ENCODE measurements at regions not wholly inside any gene's neighbourhood (a gene's known extent, or its start where the extent isn't known, plus 50 kb on each side); places are given as distances from the start of the nearest gene placed in this dataset.

DNA sequence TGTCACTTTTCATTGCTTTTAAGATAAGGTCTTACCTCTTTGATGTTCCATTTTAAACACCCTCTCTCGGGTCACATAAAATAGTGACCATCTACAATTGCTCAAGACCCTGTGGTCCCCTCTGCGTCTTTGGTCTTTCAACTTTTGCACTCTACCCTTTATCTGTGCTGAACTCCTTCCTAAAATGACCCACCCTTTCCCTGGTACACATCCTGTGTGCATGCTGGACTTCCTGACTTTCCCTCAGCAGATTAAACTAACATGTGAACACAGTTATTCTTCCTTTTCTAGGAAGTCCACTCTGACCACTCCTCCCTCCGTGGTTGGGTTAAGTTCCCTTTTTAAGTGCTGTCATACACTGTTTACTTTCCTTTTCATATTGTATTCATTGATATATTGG is 414.2 kb downstream of the GABRB3 start:
- H3K27me3 ChIP-seq, result no peaks in the 10 kb centered on the region
- TF ChIP-seq CTCF (IDR thresholded peaks at IDR 0.05; ENCODE audit: low read depth, low read length), result no peak
- no peaks in the 10 kb centered on the region for H3K36me3 ChIP-seq
- peaks cover 11% of the 10 kb centered on the region for H3K4me1 ChIP-seq (ENCODE audit: low read depth)
- no peak overlapping the region for H3K4me3 ChIP-seq
- no peak for DNase-seq (ENCODE audit: low read depth in 1 of 2, low spot score in 1 of 2)
- no peak overlapping the region for H3K27ac ChIP-seq
- no peaks in the 10 kb centered on the region for H3K9me3 ChIP-seq (ENCODE audit: low read depth)

GRCh38 chr15:26357653-26358052 is 415.2 kb downstream of the GABRB3 start:
- no peaks in the 10 kb centered on the region for H3K9me3 ChIP-seq (ENCODE audit: low read depth)
- no peak for TF ChIP-seq CTCF (IDR thresholded peaks at IDR 0.05; ENCODE audit: low read depth, low read length)
- H3K4me3 ChIP-seq, result no peak overlapping the region
- no peaks in the 10 kb centered on the region for H3K36me3 ChIP-seq
- no peak overlapping the region for H3K27ac ChIP-seq
- no peaks in the 10 kb centered on the region for H3K27me3 ChIP-seq
- DNase-seq (ENCODE audit: low read depth in 1 of 2, low spot score in 1 of 2), result no peak
- peaks cover 11% of the 10 kb centered on the region for H3K4me1 ChIP-seq (ENCODE audit: low read depth)

- peak in 1 of 2 donors; percentile 19 for DNase-seq (ENCODE audit: low read depth in 1 of 2, low spot score in 1 of 2)
Measured at GRCh38 chr15:26355472-26356074, 417.3 kb downstream of the GABRB3 start.

GRCh38 chr15:26352909-26353308 is 420.0 kb downstream of the GABRB3 start:
- Histone ChIP-seq H3K36me3 (no peaks in the 10 kb centered on the region), H3K4me1 (ENCODE audit: low read depth) (peaks cover 7% of the 10 kb centered on the region), H3K4me3 (no peak overlapping the region), H3K27me3 (no peaks in the 10 kb centered on the region), H3K27ac (no peak overlapping the region), H3K9me3 (ENCODE audit: low read depth) (no peaks in the 10 kb centered on the region)
- DNase-seq (ENCODE audit: low read depth in 1 of 2, low spot score in 1 of 2), result no peak
- no peak for TF ChIP-seq CTCF (IDR thresholded peaks at IDR 0.05; ENCODE audit: low read depth, low read length)

More at GRCh38 chr15:26355472-26356074, 417.3 kb downstream of the GABRB3 start:
- Histone ChIP-seq H3K9me3 (ENCODE audit: low read depth) (no peaks in the 10 kb centered on the region), H3K36me3 (no peaks in the 10 kb centered on the region), H3K27me3 (no peaks in the 10 kb centered on the region), H3K27ac (no peak overlapping the region), H3K4me1 (ENCODE audit: low read depth) (peaks cover 14% of the 10 kb centered on the region), H3K4me3 (no peak overlapping the region)
- TF ChIP-seq CTCF (IDR thresholded peaks at IDR 0.05; ENCODE audit: low read depth, low read length), result no peak

- H3K36me3 ChIP-seq, result no peaks in the 10 kb centered on the region
- H3K9me3 ChIP-seq (ENCODE audit: low read depth), result no peaks in the 10 kb centered on the region
- peaks cover 7% of the 10 kb centered on the region for H3K4me1 ChIP-seq (ENCODE audit: low read depth)
- H3K27ac ChIP-seq, result no peak overlapping the region
- H3K4me3 ChIP-seq, result no peak overlapping the region
- no peak for TF ChIP-seq CTCF (IDR thresholded peaks at IDR 0.05; ENCODE audit: low read depth, low read length)
- no peaks in the 10 kb centered on the region for H3K27me3 ChIP-seq
- DNase-seq (ENCODE audit: low read depth in 1 of 2, low spot score in 1 of 2), result no peak
Measured at GRCh38 chr15:26352406-26352805, 420.5 kb downstream of the GABRB3 start.
